HepG2 (cell line): ENCODE measurements at regions not wholly inside any gene's neighbourhood (a gene's known extent, or its start where the extent isn't known, plus 50 kb on each side); places are given as distances from the start of the nearest gene placed in this dataset.

Experiments used
- CSRNP2 ChIP-seq: sonication (generic); formaldehyde crosslinking; conservative IDR thresholded peaks from 2 replicates; pipeline ENCODE4 v1.8.0; 2022; ENCODE audit warnings: low read depth, missing genetic modification reagents
- POLR2AphosphoS2 ChIP-seq: IDR thresholded peaks from 2 replicates; pipeline ENCODE4 v1.6.1; 2011; ENCODE audit warnings: low read depth, low read length, improper control_type of control experiment
- PRPF4 ChIP-seq: fragments of 200-400 bp; formaldehyde crosslinking; IDR thresholded peaks from 2 replicates; pipeline ENCODE4 v1.6.1; 2016; ENCODE audit warnings: low read length, low read depth; ENCODE audit not compliant: poor library complexity, severe bottlenecking
- ZNF781 ChIP-seq: sonication (generic); formaldehyde crosslinking; IDR thresholded peaks from 2 replicates; pipeline ENCODE4 v1.5.1; 2020; ENCODE audit warnings: borderline replicate concordance, mild to moderate bottlenecking, missing genetic modification reagents; ENCODE audit errors: not compliant biosample characterization
- TF ChIP-seq, protein P1 (sequence below): sonication (generic); formaldehyde crosslinking; conservative IDR thresholded peaks from 2 replicates; pipeline ENCODE4 v1.5.0; 2020; ENCODE audit warnings: missing genetic modification reagents

DNA sequence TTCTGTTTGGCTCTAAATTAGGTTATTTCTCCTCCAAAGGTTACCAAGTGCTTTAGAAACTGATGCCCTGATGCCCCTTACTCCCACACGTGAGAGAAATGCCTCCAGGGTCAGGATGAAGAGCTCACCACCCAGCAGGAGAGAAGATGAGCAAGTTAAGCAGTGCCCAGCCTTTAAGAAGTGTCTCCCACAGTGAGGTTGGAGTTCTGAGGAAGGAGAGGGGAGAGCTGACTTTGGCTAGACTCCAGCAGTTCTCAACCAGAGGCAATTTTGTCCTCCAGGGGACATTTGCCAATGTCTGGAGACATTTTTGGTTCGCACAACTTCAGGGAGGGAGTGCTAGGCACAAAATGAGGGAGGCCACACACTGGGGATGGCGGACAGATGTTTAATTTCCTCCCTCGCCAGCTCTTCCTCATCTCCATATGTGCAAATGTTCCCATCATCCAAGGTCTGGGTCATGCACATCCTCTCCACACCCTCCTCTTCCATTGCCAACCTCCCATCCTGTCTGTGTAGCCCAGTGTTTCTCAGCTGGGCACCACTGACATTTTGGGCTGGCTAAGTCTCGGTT is 50.6 kb upstream of the SLC7A14 start (continued):
- TF ChIP-seq, protein P1, sequence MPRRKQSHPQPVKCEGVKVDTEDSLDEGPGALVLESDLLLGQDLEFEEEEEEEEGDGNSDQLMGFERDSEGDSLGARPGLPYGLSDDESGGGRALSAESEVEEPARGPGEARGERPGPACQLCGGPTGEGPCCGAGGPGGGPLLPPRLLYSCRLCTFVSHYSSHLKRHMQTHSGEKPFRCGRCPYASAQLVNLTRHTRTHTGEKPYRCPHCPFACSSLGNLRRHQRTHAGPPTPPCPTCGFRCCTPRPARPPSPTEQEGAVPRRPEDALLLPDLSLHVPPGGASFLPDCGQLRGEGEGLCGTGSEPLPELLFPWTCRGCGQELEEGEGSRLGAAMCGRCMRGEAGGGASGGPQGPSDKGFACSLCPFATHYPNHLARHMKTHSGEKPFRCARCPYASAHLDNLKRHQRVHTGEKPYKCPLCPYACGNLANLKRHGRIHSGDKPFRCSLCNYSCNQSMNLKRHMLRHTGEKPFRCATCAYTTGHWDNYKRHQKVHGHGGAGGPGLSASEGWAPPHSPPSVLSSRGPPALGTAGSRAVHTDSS (CRISPR knock-in tag), result no peak
- TF ChIP-seq ZNF781 (no peak), PRPF4 (no peak), CSRNP2 (CRISPR knock-in tag) (no peak), POLR2AphosphoS2 (no peak)
